ENCODE measurements at regions not wholly inside any gene's neighbourhood (a gene's known extent, or its start where the extent isn't known, plus 50 kb on each side); places are given as distances from the start of the nearest gene placed in this dataset.

GRCh38 chr5:125006011-125006685 is 259.7 kb upstream of the ZNF608 start:
- DNase-seq (ENCODE audit: low read depth in 3 of 3) = no peak

- no peak for DNase-seq (ENCODE audit: low read depth in 3 of 3)
Measured at GRCh38 chr5:125010356-125010755, 263.9 kb upstream of the ZNF608 start.

- DNase-seq (ENCODE audit: low read depth in 3 of 3) = no peak
Measured at GRCh38 chr5:125011014-125011413, 264.6 kb upstream of the ZNF608 start.

DNA sequence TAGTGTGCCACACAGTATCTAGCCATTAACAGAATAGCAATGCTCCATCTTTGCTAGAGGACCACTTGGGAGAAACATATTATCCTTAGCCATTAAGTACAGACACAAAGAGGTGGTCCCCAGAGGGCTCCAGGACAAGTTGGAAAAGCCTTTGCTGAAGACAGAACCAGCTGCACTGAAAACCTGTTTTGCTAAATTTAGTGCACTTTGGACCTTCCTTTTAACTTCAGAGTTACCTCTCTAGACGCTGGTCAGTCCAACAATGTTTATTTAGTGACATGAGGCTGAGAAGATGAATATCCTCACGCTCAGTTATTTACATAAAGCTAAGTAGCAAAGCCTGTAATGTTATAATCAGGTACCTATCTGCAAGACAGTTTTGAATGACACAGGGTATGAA is 265.0 kb upstream of the ZNF608 start:
- no peak for DNase-seq (ENCODE audit: low read depth in 3 of 3)

DNA sequence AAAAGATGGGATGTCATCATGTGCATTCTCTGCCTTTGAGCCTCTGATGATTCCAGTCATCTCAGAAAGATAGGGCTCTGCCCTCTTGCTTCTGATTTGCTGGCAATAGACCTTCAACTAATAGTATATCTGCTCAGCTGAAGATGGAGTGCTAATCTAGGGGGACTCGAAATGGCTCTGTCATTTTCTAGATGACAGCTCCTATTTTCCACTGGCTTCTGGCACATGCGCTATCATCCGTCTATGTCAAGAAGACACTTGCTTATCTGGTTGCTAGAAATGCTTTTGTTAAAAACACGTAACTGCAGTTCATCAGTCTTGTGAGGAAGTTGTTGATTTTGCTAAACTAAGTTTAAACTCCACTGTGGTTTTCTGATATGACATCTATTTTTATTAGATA is 265.5 kb upstream of the ZNF608 start:
- no peak for DNase-seq (ENCODE audit: low read depth in 3 of 3)

- no peak for DNase-seq (ENCODE audit: low read depth in 3 of 3)
Measured at GRCh38 chr5:125012727-125013451, 266.4 kb upstream of the ZNF608 start.

GRCh38 chr5:125014202-125014601 is 267.8 kb upstream of the ZNF608 start:
- no peak for DNase-seq (ENCODE audit: low read depth in 3 of 3)

DNA sequence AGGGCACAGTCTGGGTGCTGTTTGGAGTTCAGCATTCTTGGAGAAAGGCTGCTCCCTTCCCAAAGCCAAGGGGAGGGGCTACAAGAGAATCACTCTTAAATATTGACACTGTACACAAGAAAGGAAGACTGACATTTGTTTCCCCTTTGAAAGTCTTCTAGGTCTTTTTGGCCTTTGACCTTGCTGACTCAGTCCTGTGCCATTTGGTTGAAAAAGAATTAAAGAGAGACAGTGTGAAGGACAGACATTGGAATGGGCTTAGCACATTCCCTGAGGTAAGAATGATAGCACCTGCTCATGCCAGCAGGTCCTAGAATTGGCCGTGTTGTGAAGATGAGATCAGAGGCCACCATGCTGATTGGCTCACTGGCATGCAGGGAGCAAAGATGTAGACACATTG is 271.4 kb upstream of the ZNF608 start:
- no peak for DNase-seq (ENCODE audit: low read depth in 3 of 3)

DNA sequence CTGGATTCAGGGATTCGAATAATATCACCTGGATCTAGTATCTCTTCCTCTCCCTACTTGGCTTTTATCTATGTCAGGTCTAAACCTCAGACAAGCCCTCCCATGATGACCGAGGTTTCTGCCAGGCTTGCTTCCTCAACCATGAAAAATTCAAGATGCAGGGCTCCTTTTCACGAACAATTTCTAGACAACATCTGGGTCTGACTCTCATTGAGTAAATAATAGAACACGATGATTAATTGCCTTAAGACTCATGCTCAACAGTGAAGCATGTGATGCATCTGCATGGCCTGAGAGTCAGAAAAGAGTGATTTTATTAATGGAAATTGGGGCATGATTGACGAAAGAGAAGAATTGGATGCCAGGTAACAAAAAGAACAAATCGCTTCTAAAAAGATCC is 277.2 kb upstream of the ZNF608 start:
- DNase-seq (ENCODE audit: low read depth in 3 of 3) = no peak

- no peak for DNase-seq (ENCODE audit: low read depth in 3 of 3)
Measured at GRCh38 chr5:125026867-125027731, 280.7 kb upstream of the ZNF608 start.

GRCh38 chr5:125032286-125032685 is 285.8 kb upstream of the ZNF608 start:
- DNase-seq (ENCODE audit: low read depth in 3 of 3) = no peak

DNA sequence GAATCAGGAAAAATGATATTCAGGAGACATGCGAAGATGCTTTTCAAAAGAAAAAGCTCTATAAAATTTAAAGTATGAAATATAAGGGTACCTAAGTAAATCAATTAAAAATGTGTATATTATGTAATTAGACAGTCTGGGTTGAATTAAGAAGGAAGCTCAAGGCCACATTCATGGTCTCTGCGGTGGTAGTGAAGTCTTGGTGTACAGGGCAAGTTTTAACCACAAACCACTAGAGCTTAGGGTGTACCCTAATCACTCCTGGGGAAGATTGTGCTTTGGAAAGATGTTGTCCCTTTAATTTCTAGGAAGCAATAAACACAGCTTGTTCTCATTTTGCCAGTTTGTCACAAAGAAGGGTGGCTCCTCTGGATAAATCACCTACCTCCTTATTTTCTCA is 287.2 kb upstream of the ZNF608 start:
- DNase-seq (ENCODE audit: low read depth in 3 of 3) = no peak

GRCh38 chr5:125034331-125034730 is 287.9 kb upstream of the ZNF608 start:
- DNase-seq (ENCODE audit: low read depth in 3 of 3) = no peak

DNA sequence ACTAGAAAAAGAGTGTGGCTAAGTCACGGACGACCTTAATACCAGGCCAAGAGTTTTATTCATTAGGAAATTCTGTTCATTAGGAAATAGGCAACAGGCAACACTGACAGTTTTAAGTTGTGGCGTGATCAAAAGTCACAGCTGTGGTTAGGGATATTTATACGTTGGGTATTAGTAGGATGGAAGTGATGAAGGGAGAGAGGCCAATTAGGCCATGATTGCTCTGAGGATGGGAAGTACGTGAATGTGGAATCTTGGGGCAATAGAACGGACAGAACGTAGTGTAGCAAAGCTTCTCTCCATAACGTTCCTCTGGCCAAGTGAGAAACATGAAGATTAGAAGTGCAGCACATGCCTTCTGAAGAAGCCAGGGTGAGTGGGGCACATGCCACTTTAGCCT is 290.1 kb upstream of the ZNF608 start:
- DNase-seq (ENCODE audit: low read depth in 3 of 3) = no peak

GRCh38 chr5:125037020-125037419 is 290.6 kb upstream of the ZNF608 start:
- no peak for DNase-seq (ENCODE audit: low read depth in 3 of 3)

GRCh38 chr5:125037530-125037929 is 291.1 kb upstream of the ZNF608 start:
- DNase-seq (ENCODE audit: low read depth in 3 of 3) = no peak

GRCh38 chr5:125038477-125038876 is 292.0 kb upstream of the ZNF608 start:
- DNase-seq (ENCODE audit: low read depth in 3 of 3) = no peak

DNA sequence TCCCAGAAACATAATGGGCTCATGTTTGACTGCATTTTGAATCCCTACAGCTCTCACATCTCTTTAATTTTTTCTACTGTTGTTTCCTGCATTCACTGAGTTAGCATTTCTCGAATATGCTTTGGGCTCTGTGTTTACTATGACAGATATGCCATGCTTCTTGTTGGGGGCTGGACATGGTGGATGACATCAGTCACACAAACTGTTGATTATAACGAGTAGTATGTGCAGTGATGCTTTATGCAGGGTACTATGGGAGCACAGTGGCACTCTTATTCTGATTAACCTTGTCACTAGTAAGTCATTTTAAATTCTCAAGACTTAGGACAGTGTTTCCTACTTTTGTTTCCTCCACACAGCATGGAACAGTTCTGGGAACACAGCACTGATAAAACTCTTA is 295.4 kb upstream of the ZNF608 start:
- no peak for DNase-seq (ENCODE audit: low read depth in 3 of 3)

GRCh38 chr5:125042261-125042890 is 295.9 kb upstream of the ZNF608 start:
- DNase-seq (ENCODE audit: low read depth in 3 of 3) = no peak

GRCh38 chr5:125043781-125044391 is 297.4 kb upstream of the ZNF608 start:
- DNase-seq (ENCODE audit: low read depth in 3 of 3) = no peak

DNA sequence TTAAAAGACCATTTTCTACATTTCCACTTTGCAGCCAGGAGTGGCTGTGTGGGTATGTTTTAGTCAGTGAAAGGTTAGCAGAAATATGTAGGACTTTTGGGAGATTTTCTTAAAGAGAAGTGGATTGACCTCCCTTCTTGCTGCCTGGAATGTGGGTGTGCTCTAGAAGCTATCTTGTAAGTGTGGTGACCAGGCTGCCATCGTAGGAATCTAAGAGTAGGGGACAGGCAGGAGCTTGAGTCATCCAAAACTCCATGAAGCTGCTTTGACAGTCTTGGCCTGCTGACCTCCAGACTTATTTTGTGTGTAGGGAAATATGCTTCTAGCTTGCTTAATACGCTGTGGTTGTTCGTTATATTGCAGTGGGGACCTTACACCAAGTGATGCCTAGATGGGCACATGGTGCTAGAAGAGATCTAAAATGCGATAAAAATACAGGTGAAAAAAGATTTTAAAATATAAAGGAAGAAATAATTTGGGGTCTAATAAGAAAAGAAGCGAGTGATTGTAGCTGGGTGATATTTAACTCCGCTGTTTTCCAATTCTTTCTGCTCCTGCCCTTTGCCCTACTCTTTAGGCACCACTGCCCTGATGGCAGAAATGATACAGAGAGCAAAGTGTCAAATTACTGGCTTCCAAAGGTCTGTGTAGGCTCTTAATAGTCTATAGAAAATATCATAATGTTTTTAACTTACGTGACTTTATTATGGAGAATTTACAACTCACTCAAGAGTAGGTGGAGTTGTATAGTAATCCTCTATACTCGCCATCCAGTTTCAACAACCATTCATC is 298.2 kb upstream of the ZNF608 start:
- DNase-seq (ENCODE audit: low read depth in 3 of 3) = no peak

Data from stimulated activated CD4-positive, alpha-beta T cell treated with anti-CD3 and anti-CD28 coated beads, TNF-alpha, amount 100 ng/mL, for 4 hours (primary cell).